IMR-90 (cell line): ENCODE measurements at regions not wholly inside any gene's neighbourhood (a gene's known extent, or its start where the extent isn't known, plus 50 kb on each side); places are given as distances from the start of the nearest gene placed in this dataset.

ENCODE experiments used
- ATAC-seq: fragments of 200-7000 bp; cut with Tn5 transposase; 2 replicates; pipeline ENCODE4 v1.9.1; 2020; ENCODE audit warnings: low read depth, mild to moderate bottlenecking, moderate library complexity
- BruUV-seq: library from RNA; stranded (reverse); fragments of 400-500 nt; replicated peaks from 2 replicates; lab custom pipeline; 2021; lab: Mats Ljungman, UMichigan
- CTCF ChIA-PET: fragments of 300-600 bp; formaldehyde crosslinking; extraction: SDS; loops from one replicate; lab custom pipeline; 2021; ENCODE audit warnings: antibody characterized with exemption; lab: Yijun Ruan, JAX
- POLR2A ChIA-PET: fragments of 300-600 bp; sonication (Branson Sonifier 250); formaldehyde crosslinking; loops from one replicate; lab custom pipeline; 2022; ENCODE audit warnings: antibody characterized with exemption; ENCODE audit not compliant: unreplicated experiment; lab: Charles Lee
- DNase-seq: peaks from one replicate; pipeline ENCODE4 v3.0.0; 2013
- H2AFZ ChIP-seq: replicated peaks from 2 replicates; pipeline ENCODE3; 2013; ENCODE audit warnings: low read length, mild to moderate bottlenecking; ENCODE audit not compliant: poor library complexity
- H2AK5ac ChIP-seq: 2 replicates; pipeline ENCODE4 v1.6.1; 2013; ENCODE audit warnings: low read depth, low read length, inconsistent platforms
- H2AK9ac ChIP-seq: replicated peaks from 2 replicates; pipeline ENCODE3; 2013; ENCODE audit warnings: mild to moderate bottlenecking, low read depth, low read length, moderate library complexity; ENCODE audit not compliant: poor library complexity
- H2BK120ac ChIP-seq: 2 replicates; pipeline ENCODE4 v1.6.1; 2013; ENCODE audit warnings: low read depth, low read length, inconsistent platforms
- H2BK15ac ChIP-seq: 3 replicates; pipeline ENCODE4 v1.6.1; 2013; ENCODE audit warnings: low read depth, low read length, inconsistent platforms
- H2BK20ac ChIP-seq: 2 replicates; pipeline ENCODE4 v1.6.1; 2013; ENCODE audit warnings: low read depth, mild to moderate bottlenecking, inconsistent platforms, low read length, moderate library complexity
- H2BK5ac ChIP-seq: 2 replicates; pipeline ENCODE4 v1.6.1; 2013; ENCODE audit warnings: mild to moderate bottlenecking, low read depth, low read length, inconsistent platforms; ENCODE audit not compliant: poor library complexity, severe bottlenecking
- H3K14ac ChIP-seq: replicated peaks from 2 replicates; pipeline ENCODE4 v1.6.1; 2013; ENCODE audit warnings: low read depth, low read length, inconsistent platforms
- H3K18ac ChIP-seq: 2 replicates; pipeline ENCODE4 v1.6.1; 2013; ENCODE audit warnings: low read depth, low read length, control low read depth
- H3K23ac ChIP-seq: 2 replicates; pipeline ENCODE4 v1.6.1; 2013; ENCODE audit warnings: low read depth, low read length, inconsistent platforms
- H3K27ac ChIP-seq: 2 replicates; pipeline ENCODE4 v1.5.1; 2013; ENCODE audit warnings: mild to moderate bottlenecking, control low read depth, low read length; ENCODE audit not compliant: insufficient read depth
- H3K27me3 ChIP-seq: 2 replicates; pipeline ENCODE4 v1.6.1; 2013; ENCODE audit warnings: low read length; ENCODE audit not compliant: control insufficient read depth, insufficient read depth
- H3K36me3 ChIP-seq: 2 replicates; pipeline ENCODE4 v1.6.1; 2013; ENCODE audit warnings: low read length, mixed read lengths; ENCODE audit not compliant: control insufficient read depth, insufficient read depth
- H3K4ac ChIP-seq: 2 replicates; pipeline ENCODE4 v1.6.1; 2013; ENCODE audit warnings: low read depth, low read length, inconsistent platforms
- H3K4me1 ChIP-seq: 2 replicates; pipeline ENCODE4 v1.6.1; 2013; ENCODE audit warnings: low read length, mixed read lengths; ENCODE audit not compliant: control insufficient read depth, insufficient read depth
- H3K4me2 ChIP-seq: 2 replicates; pipeline ENCODE4 v1.6.1; 2013; ENCODE audit warnings: low read depth, mild to moderate bottlenecking, control low read depth, low read length, moderate library complexity
- H3K4me3 ChIP-seq: 2 replicates; pipeline ENCODE4 v1.5.1; 2013; ENCODE audit warnings: low read depth, mild to moderate bottlenecking, control low read depth, low read length, moderate library complexity; ENCODE audit not compliant: insufficient read depth
- H3K56ac ChIP-seq: 2 replicates; pipeline ENCODE4 v1.6.1; 2013; ENCODE audit warnings: low read length, inconsistent platforms; ENCODE audit not compliant: insufficient read depth; ENCODE audit errors: extremely low read depth
- H3K79me1 ChIP-seq, 2 experiments: 2 replicates each; pipeline ENCODE4 v1.6.1; 2013; ENCODE audit warnings: low read length in 2 of 2, inconsistent platforms in 1 of 2, low read depth in 1 of 2
- H3K9ac ChIP-seq: 2 replicates; pipeline ENCODE4 v1.6.1; 2013; ENCODE audit warnings: low read depth, low read length, control low read depth
- H3K9me1 ChIP-seq: 2 replicates; pipeline ENCODE4 v1.6.1; 2013; ENCODE audit warnings: low read length, inconsistent platforms; ENCODE audit not compliant: insufficient read depth
- H3K9me3 ChIP-seq: 2 replicates; pipeline ENCODE4 v1.6.1; 2013; ENCODE audit warnings: low read length; ENCODE audit not compliant: control insufficient read depth, insufficient read depth
- H4K20me1 ChIP-seq: 2 replicates; pipeline ENCODE4 v1.6.1; 2013; ENCODE audit warnings: low read length, inconsistent platforms; ENCODE audit not compliant: insufficient read depth
- H4K5ac ChIP-seq: 2 replicates; pipeline ENCODE4 v1.6.1; 2013; ENCODE audit warnings: mild to moderate bottlenecking, low read depth, low read length, control low read depth
- H4K8ac ChIP-seq, 2 experiments: 2 replicates each; pipeline ENCODE4 v1.6.1; 2013; ENCODE audit warnings: low read depth in 2 of 2, low read length in 2 of 2, control low read depth in 1 of 2, inconsistent platforms in 1 of 2
- H4K91ac ChIP-seq: 2 replicates; pipeline ENCODE4 v1.6.1; 2013; ENCODE audit warnings: low read depth, low read length, inconsistent platforms; ENCODE audit not compliant: insufficient read depth
- BHLHE40 ChIP-seq: fragments of 150-350 bp; IDR thresholded peaks from 2 replicates; pipeline ENCODE4 v1.6.1; 2016; ENCODE audit warnings: mild to moderate bottlenecking, low read depth, low read length
- CEBPB ChIP-seq: IDR thresholded peaks from 2 replicates; pipeline ENCODE4 v1.6.1; 2012; ENCODE audit warnings: low read depth, low read length, improper control_type of control experiment
- NFE2L2 ChIP-seq: fragments of 150-350 bp; IDR thresholded peaks from 2 replicates; pipeline ENCODE4 v1.6.1; 2016; ENCODE audit warnings: low read depth, mild to moderate bottlenecking, low read length
- RFX5 ChIP-seq: IDR thresholded peaks from 2 replicates; pipeline ENCODE4 v1.8.0; 2012; ENCODE audit warnings: low read depth, mild to moderate bottlenecking, low read length, moderate library complexity
- SMC3 ChIP-seq: fragments of 150-350 bp; IDR thresholded peaks from 2 replicates; pipeline ENCODE4 v1.6.1; 2016; ENCODE audit warnings: low read depth, mild to moderate bottlenecking, antibody characterized with exemption, low read length, moderate library complexity
- dilution Hi-C: fragments of 300-500 bp; cut with HindIII; formaldehyde crosslinking; loops from one replicate; pipeline ENCODE4 v1.14.3; 2018; ENCODE audit warnings: low sequenced_read_pairs; ENCODE audit not compliant: unreplicated experiment
- in situ Hi-C: fragments of 300-500 bp; cut with MboI; formaldehyde crosslinking; loops from 3 replicates; pipeline ENCODE4 v1.14.3; 2019; ENCODE audit warnings: low sequenced_read_pairs, inconsistent platforms, mixed read lengths
- intact Hi-C: fragments of 100-400 bp; cut with micrococcal nuclease; formaldehyde crosslinking; loops from 2 replicates; pipeline ENCODE4 v1.10.0; 2022

- Histone ChIP-seq H3K36me3 (no peaks in the 10 kb centered on the region), H3K27me3 (no peaks in the 10 kb centered on the region), H2AK9ac (no peak overlapping the region), H3K79me1 (no peaks in the 10 kb centered on the region), H2BK5ac (no peak overlapping the region), H3K23ac (no peak overlapping the region), H2BK120ac (no peak overlapping the region), H3K9me1 (no peaks in the 10 kb centered on the region), H3K27ac (no peak overlapping the region), H2AK5ac (no peak overlapping the region), H2AFZ (no peak overlapping the region), H3K4me1 (no peaks in the 10 kb centered on the region), H4K91ac (no peak overlapping the region), H3K4ac (no peak overlapping the region), H4K8ac (no peak overlapping the region), H4K20me1 (no peaks in the 10 kb centered on the region), H3K14ac (no peak overlapping the region), H3K9ac (no peak overlapping the region), H3K56ac (no peak overlapping the region), H3K9me3 (peaks cover 4% of the 10 kb centered on the region; the same call in 1 of the 2 replicates), H2BK20ac (no peak overlapping the region), H4K5ac (no peak overlapping the region), H3K4me2 (no peak overlapping the region), H3K4me3 (no peak overlapping the region), H2BK15ac (no peak overlapping the region), H3K18ac (no peak overlapping the region)
- POLR2A ChIA-PET: no interaction called here
- TF ChIP-seq BHLHE40 (no peak), RFX5 (no peak), NFE2L2 (no peak), CEBPB (no peak), SMC3 (no peak)
- intact Hi-C loops: no loop called here
- dilution Hi-C loops: no loop called here
- CTCF ChIA-PET: no interaction called here
- in situ Hi-C loops: no loop called here
- no peak for DNase-seq
- no TSS peak for BruUV-seq
- ATAC-seq: no peak
These were observed 296.9 kb upstream of the CDH19 start for GRCh38 chr18:66900837-66901236.
